ENCODE measurements at regions not wholly inside any gene's neighbourhood (a gene's known extent, or its start where the extent isn't known, plus 50 kb on each side); places are given as distances from the start of the nearest gene placed in this dataset.
A peak's percentile ranks its signal among the peaks of the same experiment; 100 is the strongest.

GRCh38 chr10:78937800-78938694 is 130.7 kb upstream of the ZMIZ1 start:
- Histone ChIP-seq H3K36me3 (no peaks in the 10 kb centered on the region), H3K4me3 (no peak overlapping the region), H3K4me1 (peaks cover 30 to 43% (median 37%) of the 10 kb centered on the region in 4 donors), H3K27me3 (no peaks in the 10 kb centered on the region), H3K9me3 (peaks cover 0 to 5% (median under 1%) of the 10 kb centered on the region in 4 donors), H3K27ac (peak overlapping the region; percentile 72 to 92 (median 80))
- WGBS, 2 donors: 52 to 64% methylated on average over 9 to 10 of the region's 10 CpGs
- DNase-seq (peak in 1 of 2 donors; percentile 33), ATAC-seq (ENCODE audit: low FRiP score in 2 of 2) (peak in 1 of 2 donors; percentile 38)
- TF ChIP-seq CTCF (IDR thresholded peaks at IDR 0.05) (peak in 4 of 6 experiments; percentile 11 to 26 (median 18)), POLR2AphosphoS5 (IDR thresholded peaks at IDR 0.05) (peak; percentile 85 to 94), POLR2A (IDR thresholded peaks at IDR 0.05) (no peak), EP300 (IDR thresholded peaks at IDR 0.05) (peak in 2 of 4 donors; percentile 93 to 94)

GRCh38 chr10:78938695-78939672 is 129.8 kb upstream of the ZMIZ1 start:
- Histone ChIP-seq H3K27ac (peak overlapping the region; percentile 43 to 92 (median 80)), H3K27me3 (no peaks in the 10 kb centered on the region), H3K4me1 (peaks cover 30 to 43% (median 36%) of the 10 kb centered on the region in 4 donors), H3K4me3 (no peak overlapping the region), H3K9me3 (peaks cover 0 to 7% (median 2%) of the 10 kb centered on the region in 4 donors), H3K36me3 (no peaks in the 10 kb centered on the region)
- no peak for ATAC-seq (ENCODE audit: low FRiP score in 2 of 2)
- WGBS, 2 donors: 88 to 91% methylated on average over 10 to 11 of the region's 11 CpGs
- no peak for TF ChIP-seq EP300 (IDR thresholded peaks at IDR 0.05)
- TF ChIP-seq POLR2AphosphoS5 (IDR thresholded peaks at IDR 0.05): no peak
- TF ChIP-seq CTCF (IDR thresholded peaks at IDR 0.05): no peak
- TF ChIP-seq POLR2A (IDR thresholded peaks at IDR 0.05): no peak
- DNase-seq: no peak

GRCh38 chr10:78942091-78942501 is 126.7 kb upstream of the ZMIZ1 start:
- Histone ChIP-seq H3K4me3 (no peak overlapping the region), H3K9me3 (peaks cover 0 to 7% (median 2%) of the 10 kb centered on the region in 4 donors), H3K36me3 (no peaks in the 10 kb centered on the region), H3K27me3 (no peaks in the 10 kb centered on the region), H3K4me1 (peaks cover 7 to 25% (median 15%) of the 10 kb centered on the region in 4 donors), H3K27ac (no peak overlapping the region)
- DNase-seq (no peak), ATAC-seq (ENCODE audit: low FRiP score in 2 of 2) (no peak)
- TF ChIP-seq POLR2AphosphoS5 (IDR thresholded peaks at IDR 0.05): no peak
- TF ChIP-seq EP300 (IDR thresholded peaks at IDR 0.05): no peak
- TF ChIP-seq POLR2A (IDR thresholded peaks at IDR 0.05): no peak
- no peak for TF ChIP-seq CTCF (IDR thresholded peaks at IDR 0.05)
- 74 to 83% methylated on average over 4 of the region's 4 CpGs for WGBS, 2 donors

- Histone ChIP-seq H3K36me3 (no peaks in the 10 kb centered on the region), H3K4me1 (peaks cover 0 to 6% (median 3%) of the 10 kb centered on the region in 4 donors), H3K9me3 (peaks cover 0 to 7% (median 2%) of the 10 kb centered on the region in 4 donors), H3K27me3 (no peaks in the 10 kb centered on the region), H3K4me3 (no peak overlapping the region), H3K27ac (peak overlapping the region in 1 of 4 donors; percentile 35)
- DNase-seq (no peak), ATAC-seq (ENCODE audit: low FRiP score in 2 of 2) (peak; percentile 71 to 93)
- 51 to 83% methylated on average over 3 of the region's 3 CpGs for WGBS, 2 donors
- no peak for TF ChIP-seq CTCF (IDR thresholded peaks at IDR 0.05)
- no peak for TF ChIP-seq POLR2AphosphoS5 (IDR thresholded peaks at IDR 0.05)
- TF ChIP-seq EP300 (IDR thresholded peaks at IDR 0.05): no peak
- no peak for TF ChIP-seq POLR2A (IDR thresholded peaks at IDR 0.05)
Measured at GRCh38 chr10:78944723-78945312, 123.9 kb upstream of the ZMIZ1 start.
